ENCODE measurements at regions not wholly inside any gene's neighbourhood (a gene's known extent, or its start where the extent isn't known, plus 50 kb on each side); places are given as distances from the start of the nearest gene placed in this dataset.

GRCh38 chr16:13429416-13429815, 490.5 kb upstream of the ERCC4 start:
- POLR2A ChIA-PET = no interaction called here
- H3K4me3 ChIP-seq = no peak overlapping the region
- H2AFZ ChIP-seq (ENCODE audit: low read depth, low read length) = no peak overlapping the region
- in situ Hi-C loops (cut with MboI) (no loop called here), intact Hi-C loops (cut with micrococcal nuclease) (no loop called here)
- no peak overlapping the region for H3K27ac ChIP-seq (ENCODE audit: extremely low read depth, low read depth, low read length)
- no peaks in the 10 kb centered on the region for H3K9me3 ChIP-seq (replicated peaks; ENCODE audit: control insufficient read depth, insufficient read depth, low read depth, low read length)
- DNase-seq (ENCODE audit: extremely low read depth in 1 of 4, low spot score in 3 of 4) = no peak
- no peak overlapping the region for H3K4me2 ChIP-seq (ENCODE audit: insufficient read depth, low read length)
- H3K79me2 ChIP-seq (ENCODE audit: control insufficient read depth, insufficient read depth, low read length) = no peaks in the 10 kb centered on the region
- no peaks in the 10 kb centered on the region for H3K36me3 ChIP-seq (ENCODE audit: control insufficient read depth, insufficient read depth, low read length)
- no TSS peak for BruUV-seq (replicated peaks)
- no peaks in the 10 kb centered on the region for H3K9me1 ChIP-seq (ENCODE audit: control insufficient read depth, insufficient read depth, low read length)
- ATAC-seq = no peak
- H3K27me3 ChIP-seq (ENCODE audit: control insufficient read depth in 2 of 2, insufficient read depth in 2 of 2, low read length in 2 of 2) = no peaks in the 10 kb centered on the region
- no peak for FAIRE-seq
- 0% methylated on average over 1 of the region's 1 CpG for WGBS (ENCODE audit: insufficient coverage, low coverage, missing lambda C conversion rate)
- CTCF ChIA-PET (ENCODE audit: low intra/inter-chr PET ratio) = no interaction called here
- no peaks in the 10 kb centered on the region for H4K20me1 ChIP-seq (replicated peaks; ENCODE audit: control insufficient read depth, insufficient read depth, low read length)
- H3K4me1 ChIP-seq (replicated peaks in 1 of 2; ENCODE audit: control insufficient read depth in 2 of 2, insufficient read depth in 2 of 2, low read length in 2 of 2) = no peaks in the 10 kb centered on the region
- no peak overlapping the region for H3K9ac ChIP-seq (ENCODE audit: insufficient read depth in 1 of 2, low read depth in 2 of 2, low read length in 2 of 2)
- no peak for TF ChIP-seq POLR2B (IDR thresholded peaks at IDR 0.05; ENCODE audit: low read depth, partially characterized antibody)

- Histone ChIP-seq H3K79me2 (ENCODE audit: control insufficient read depth, insufficient read depth, low read length) (no peaks in the 10 kb centered on the region), H3K27ac (ENCODE audit: extremely low read depth, low read depth, low read length) (no peak overlapping the region), H3K9me3 (replicated peaks; ENCODE audit: control insufficient read depth, insufficient read depth, low read depth, low read length) (no peaks in the 10 kb centered on the region), H3K9me1 (ENCODE audit: control insufficient read depth, insufficient read depth, low read length) (no peaks in the 10 kb centered on the region), H3K4me3 (no peak overlapping the region), H3K27me3 (ENCODE audit: control insufficient read depth in 2 of 2, insufficient read depth in 2 of 2, low read length in 2 of 2) (no peaks in the 10 kb centered on the region), H2AFZ (ENCODE audit: low read depth, low read length) (no peak overlapping the region), H3K36me3 (ENCODE audit: control insufficient read depth, insufficient read depth, low read length) (no peaks in the 10 kb centered on the region), H3K9ac (ENCODE audit: insufficient read depth in 1 of 2, low read depth in 2 of 2, low read length in 2 of 2) (no peak overlapping the region), H4K20me1 (replicated peaks; ENCODE audit: control insufficient read depth, insufficient read depth, low read length) (no peaks in the 10 kb centered on the region), H3K4me2 (ENCODE audit: insufficient read depth, low read length) (no peak overlapping the region), H3K4me1 (replicated peaks in 1 of 2; ENCODE audit: control insufficient read depth in 2 of 2, insufficient read depth in 2 of 2, low read length in 2 of 2) (no peaks in the 10 kb centered on the region)
- POLR2A ChIA-PET = no interaction called here
- WGBS (ENCODE audit: insufficient coverage, low coverage, missing lambda C conversion rate) = 0% methylated on average over 1 of the region's 1 CpG
- DNase-seq (ENCODE audit: extremely low read depth in 1 of 4, low spot score in 3 of 4) (no peak), FAIRE-seq (no peak), ATAC-seq (no peak)
- CTCF ChIA-PET (ENCODE audit: low intra/inter-chr PET ratio) = no interaction called here
- intact Hi-C loops (cut with micrococcal nuclease) = no loop called here
- no TSS peak for BruUV-seq (replicated peaks)
- in situ Hi-C loops (cut with MboI) = no loop called here
- no peak for TF ChIP-seq ZNF280A (IDR thresholded peaks at IDR 0.05; ENCODE audit: low read depth, partially characterized antibody)
- TF ChIP-seq EP300 (IDR thresholded peaks at IDR 0.05; ENCODE audit: low read length) = no peak
- TF ChIP-seq ZBTB12 (CRISPR knock-in tag; IDR thresholded peaks at IDR 0.05) = no peak
- no peak for TF ChIP-seq PTRF (tag; IDR thresholded peaks at IDR 0.05)
- TF ChIP-seq SPI1 (IDR thresholded peaks at IDR 0.05; ENCODE audit: borderline replicate concordance, low read depth, low read length) = no peak
Measured at GRCh38 chr16:13435415-13435814, 484.5 kb upstream of the ERCC4 start.
